OCI-LY3 (cell line): ENCODE measurements at regions not wholly inside any gene's neighbourhood (a gene's known extent, or its start where the extent isn't known, plus 50 kb on each side); places are given as distances from the start of the nearest gene placed in this dataset.

ENCODE experiments used
- EZH2phosphoT487 ChIP-seq: fragments of 200-600 bp; shearing (Covaris generic); IDR thresholded peaks from 2 replicates; pipeline ENCODE4 v1.6.1; 2018; ENCODE audit warnings: antibody characterized with exemption, mixed run types, low read depth
- TF ChIP-seq, protein P1 (sequence below): fragments of 200-600, 300-600 bp; sonication (generic); IDR thresholded peaks from 2 replicates; pipeline ENCODE4 v1.5.1; 2014; ENCODE audit warnings: antibody characterized with exemption, low read length, low read depth

- TF ChIP-seq, protein P1, sequence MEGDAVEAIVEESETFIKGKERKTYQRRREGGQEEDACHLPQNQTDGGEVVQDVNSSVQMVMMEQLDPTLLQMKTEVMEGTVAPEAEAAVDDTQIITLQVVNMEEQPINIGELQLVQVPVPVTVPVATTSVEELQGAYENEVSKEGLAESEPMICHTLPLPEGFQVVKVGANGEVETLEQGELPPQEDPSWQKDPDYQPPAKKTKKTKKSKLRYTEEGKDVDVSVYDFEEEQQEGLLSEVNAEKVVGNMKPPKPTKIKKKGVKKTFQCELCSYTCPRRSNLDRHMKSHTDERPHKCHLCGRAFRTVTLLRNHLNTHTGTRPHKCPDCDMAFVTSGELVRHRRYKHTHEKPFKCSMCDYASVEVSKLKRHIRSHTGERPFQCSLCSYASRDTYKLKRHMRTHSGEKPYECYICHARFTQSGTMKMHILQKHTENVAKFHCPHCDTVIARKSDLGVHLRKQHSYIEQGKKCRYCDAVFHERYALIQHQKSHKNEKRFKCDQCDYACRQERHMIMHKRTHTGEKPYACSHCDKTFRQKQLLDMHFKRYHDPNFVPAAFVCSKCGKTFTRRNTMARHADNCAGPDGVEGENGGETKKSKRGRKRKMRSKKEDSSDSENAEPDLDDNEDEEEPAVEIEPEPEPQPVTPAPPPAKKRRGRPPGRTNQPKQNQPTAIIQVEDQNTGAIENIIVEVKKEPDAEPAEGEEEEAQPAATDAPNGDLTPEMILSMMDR, result no peak
- no peak for TF ChIP-seq EZH2phosphoT487
Observed at GRCh38 chr12:126648074-126648473, 1582.8 kb downstream of the AACS start.
